HG02870 (cell line): ENCODE measurements at regions not wholly inside any gene's neighbourhood (a gene's known extent, or its start where the extent isn't known, plus 50 kb on each side); places are given as distances from the start of the nearest gene placed in this dataset.

Experiments
- ATAC-seq: cut with Tn5 transposase; IDR thresholded peaks from one replicate; pipeline ENCODE4 v1.9.1; 2021; ENCODE audit warnings: mild to moderate bottlenecking, moderate library complexity; ENCODE audit not compliant: unreplicated experiment

- ATAC-seq = no peak
Observed at GRCh38 chr2:104388296-104388695, 465.6 kb upstream of the POU3F3 start.

- peak; percentile 68 for ATAC-seq
Observed at GRCh38 chr2:104402825-104403224, 451.1 kb upstream of the POU3F3 start.

GRCh38 chr2:104404526-104404925, 449.4 kb upstream of the POU3F3 start:
- ATAC-seq = no peak

- ATAC-seq = no peak
Observed at GRCh38 chr2:104405623-104406022, 448.3 kb upstream of the POU3F3 start.

- no peak for ATAC-seq
Observed at GRCh38 chr2:104406261-104406726, 447.6 kb upstream of the POU3F3 start.

- ATAC-seq = no peak
Observed at GRCh38 chr2:104407641-104408040, 446.3 kb upstream of the POU3F3 start.

GRCh38 chr2:104408266-104408665, 445.6 kb upstream of the POU3F3 start:
- no peak for ATAC-seq

- ATAC-seq = no peak
Observed at GRCh38 chr2:104410136-104410535, 443.8 kb upstream of the POU3F3 start.

GRCh38 chr2:104412384-104412783, 441.5 kb upstream of the POU3F3 start:
- ATAC-seq = peak; percentile 54

- no peak for ATAC-seq
Observed at GRCh38 chr2:104413890-104414289, 440.0 kb upstream of the POU3F3 start.

GRCh38 chr2:104415284-104415683, 438.6 kb upstream of the POU3F3 start:
- ATAC-seq = no peak

GRCh38 chr2:104416339-104417000, 437.4 kb upstream of the POU3F3 start:
- no peak for ATAC-seq

GRCh38 chr2:104420420-104420819, 433.5 kb upstream of the POU3F3 start:
- no peak for ATAC-seq

- ATAC-seq = no peak
Observed at GRCh38 chr2:104420953-104421352, 433.0 kb upstream of the POU3F3 start.

- ATAC-seq = no peak
Observed at GRCh38 chr2:104425850-104426595, 427.9 kb upstream of the POU3F3 start.

GRCh38 chr2:104428155-104428554, 425.8 kb upstream of the POU3F3 start:
- no peak for ATAC-seq

GRCh38 chr2:104429639-104430358, 424.1 kb upstream of the POU3F3 start:
- ATAC-seq = no peak

- ATAC-seq = no peak
Observed at GRCh38 chr2:104430359-104430740, 423.6 kb upstream of the POU3F3 start.

- ATAC-seq = no peak
Observed at GRCh38 chr2:104430852-104431251, 423.1 kb upstream of the POU3F3 start.

- ATAC-seq = no peak
Observed at GRCh38 chr2:104431701-104432121, 422.2 kb upstream of the POU3F3 start.

GRCh38 chr2:104432401-104432800, 421.5 kb upstream of the POU3F3 start:
- no peak for ATAC-seq

- ATAC-seq = no peak
Observed at GRCh38 chr2:104432991-104433390, 420.9 kb upstream of the POU3F3 start.
